GM21737 (cell line): ENCODE measurements at regions not wholly inside any gene's neighbourhood (a gene's known extent, or its start where the extent isn't known, plus 50 kb on each side); places are given as distances from the start of the nearest gene placed in this dataset.

Experiments
- ATAC-seq: cut with Tn5 transposase; IDR thresholded peaks from one replicate; pipeline ENCODE4 v1.9.1; 2021; ENCODE audit warnings: mild to moderate bottlenecking, moderate library complexity; ENCODE audit not compliant: unreplicated experiment

- no peak for ATAC-seq
Observed at GRCh38 chr2:226139759-226140158, 659.9 kb downstream of the IRS1 start.

GRCh38 chr2:226137201-226137811 lies 662.3 kb downstream of the IRS1 start:
- ATAC-seq = no peak

- ATAC-seq = no peak
Observed at GRCh38 chr2:226136739-226137138, 662.9 kb downstream of the IRS1 start.

GRCh38 chr2:226135861-226136548 lies 663.6 kb downstream of the IRS1 start:
- ATAC-seq = no peak

GRCh38 chr2:226132323-226133215 lies 667.1 kb downstream of the IRS1 start:
- ATAC-seq = no peak

- ATAC-seq = no peak
Observed at GRCh38 chr2:226131299-226131784, 668.3 kb downstream of the IRS1 start.

- no peak for ATAC-seq
Observed at GRCh38 chr2:226130192-226130591, 669.4 kb downstream of the IRS1 start.

- no peak for ATAC-seq
Observed at GRCh38 chr2:226127682-226128081, 671.9 kb downstream of the IRS1 start.

GRCh38 chr2:226126104-226126503 lies 673.5 kb downstream of the IRS1 start:
- ATAC-seq = no peak

GRCh38 chr2:226125176-226125883 lies 674.3 kb downstream of the IRS1 start:
- no peak for ATAC-seq

- ATAC-seq = no peak
Observed at GRCh38 chr2:226124548-226125011, 675.0 kb downstream of the IRS1 start.

- ATAC-seq = no peak
Observed at GRCh38 chr2:226123300-226123699, 676.3 kb downstream of the IRS1 start.

GRCh38 chr2:226122041-226122440 lies 677.6 kb downstream of the IRS1 start:
- ATAC-seq = no peak

GRCh38 chr2:226121046-226121738 lies 678.4 kb downstream of the IRS1 start:
- no peak for ATAC-seq

GRCh38 chr2:226118471-226119429 lies 680.9 kb downstream of the IRS1 start:
- ATAC-seq = no peak

GRCh38 chr2:226117510-226118065 lies 682.0 kb downstream of the IRS1 start:
- no peak for ATAC-seq

GRCh38 chr2:226116346-226116745 lies 683.3 kb downstream of the IRS1 start:
- no peak for ATAC-seq

GRCh38 chr2:226115832-226116200 lies 683.8 kb downstream of the IRS1 start:
- ATAC-seq = no peak
